ENCODE measurements at regions not wholly inside any gene's neighbourhood (a gene's known extent, or its start where the extent isn't known, plus 50 kb on each side); places are given as distances from the start of the nearest gene placed in this dataset.
A peak's percentile ranks its signal among the peaks of the same experiment; 100 is the strongest.

GRCh38 chr15:46409841-46410301 lies 775.0 kb downstream of the SQOR start:
- no peaks in the 10 kb centered on the region for H3K9me3 ChIP-seq (replicated peaks; ENCODE audit: control insufficient read depth, low read depth, low read length)
- H3K36me3 ChIP-seq (ENCODE audit: control insufficient read depth, insufficient read depth, low read length) = no peaks in the 10 kb centered on the region
- no peaks in the 10 kb centered on the region for H3K4me1 ChIP-seq (ENCODE audit: control insufficient read depth, insufficient read depth, low read length)
- no peaks in the 10 kb centered on the region for H3K27me3 ChIP-seq (ENCODE audit: control insufficient read depth, insufficient read depth, low read length)
- no peak for DNase-seq
- no peak overlapping the region for H3K27ac ChIP-seq (ENCODE audit: low read length)
- 80% methylated on average over 1 of the region's 4 CpGs for WGBS (ENCODE audit: insufficient coverage)
- no peak overlapping the region for H3K4me3 ChIP-seq (ENCODE audit: low read length)

- no peaks in the 10 kb centered on the region for H3K27me3 ChIP-seq (ENCODE audit: control insufficient read depth, insufficient read depth, low read length)
- WGBS (ENCODE audit: insufficient coverage) = 60% methylated on average over 1 of the region's 2 CpGs
- DNase-seq = no peak
- H3K9me3 ChIP-seq (replicated peaks; ENCODE audit: control insufficient read depth, low read depth, low read length) = no peaks in the 10 kb centered on the region
- no peak overlapping the region for H3K27ac ChIP-seq (ENCODE audit: low read length)
- no peak overlapping the region for H3K4me3 ChIP-seq (ENCODE audit: low read length)
- H3K4me1 ChIP-seq (ENCODE audit: control insufficient read depth, insufficient read depth, low read length) = no peaks in the 10 kb centered on the region
- no peaks in the 10 kb centered on the region for H3K36me3 ChIP-seq (ENCODE audit: control insufficient read depth, insufficient read depth, low read length)
Observed at GRCh38 chr15:46410705-46411104, 775.9 kb downstream of the SQOR start.

GRCh38 chr15:46411900-46412299 lies 777.1 kb downstream of the SQOR start:
- H3K27me3 ChIP-seq (ENCODE audit: control insufficient read depth, insufficient read depth, low read length) = no peaks in the 10 kb centered on the region
- WGBS (ENCODE audit: insufficient coverage) = 80% methylated on average over 1 of the region's 2 CpGs
- no peaks in the 10 kb centered on the region for H3K9me3 ChIP-seq (replicated peaks; ENCODE audit: control insufficient read depth, low read depth, low read length)
- H3K4me3 ChIP-seq (ENCODE audit: low read length) = no peak overlapping the region
- DNase-seq = no peak
- H3K27ac ChIP-seq (ENCODE audit: low read length) = no peak overlapping the region
- H3K36me3 ChIP-seq (ENCODE audit: control insufficient read depth, insufficient read depth, low read length) = no peaks in the 10 kb centered on the region
- no peaks in the 10 kb centered on the region for H3K4me1 ChIP-seq (ENCODE audit: control insufficient read depth, insufficient read depth, low read length)

GRCh38 chr15:46413799-46414198 lies 779.0 kb downstream of the SQOR start:
- no peaks in the 10 kb centered on the region for H3K27me3 ChIP-seq (ENCODE audit: control insufficient read depth, insufficient read depth, low read length)
- no peaks in the 10 kb centered on the region for H3K36me3 ChIP-seq (ENCODE audit: control insufficient read depth, insufficient read depth, low read length)
- no peak overlapping the region for H3K27ac ChIP-seq (ENCODE audit: low read length)
- no peaks in the 10 kb centered on the region for H3K9me3 ChIP-seq (replicated peaks; ENCODE audit: control insufficient read depth, low read depth, low read length)
- no peak for DNase-seq
- no peaks in the 10 kb centered on the region for H3K4me1 ChIP-seq (ENCODE audit: control insufficient read depth, insufficient read depth, low read length)
- no CpG with 5 or more reads among the region's 1 CpG for WGBS (ENCODE audit: insufficient coverage)
- H3K4me3 ChIP-seq (ENCODE audit: low read length) = no peak overlapping the region

- no peaks in the 10 kb centered on the region for H3K27me3 ChIP-seq (ENCODE audit: control insufficient read depth, insufficient read depth, low read length)
- no CpG with 5 or more reads among the region's 1 CpG for WGBS (ENCODE audit: insufficient coverage)
- no peak overlapping the region for H3K27ac ChIP-seq (ENCODE audit: low read length)
- no peak overlapping the region for H3K4me3 ChIP-seq (ENCODE audit: low read length)
- no peaks in the 10 kb centered on the region for H3K9me3 ChIP-seq (replicated peaks; ENCODE audit: control insufficient read depth, low read depth, low read length)
- no peaks in the 10 kb centered on the region for H3K36me3 ChIP-seq (ENCODE audit: control insufficient read depth, insufficient read depth, low read length)
- peak; percentile 74 for DNase-seq
- H3K4me1 ChIP-seq (ENCODE audit: control insufficient read depth, insufficient read depth, low read length) = no peaks in the 10 kb centered on the region
Observed at GRCh38 chr15:46416544-46416943, 781.7 kb downstream of the SQOR start.

GRCh38 chr15:46420990-46421389 lies 786.2 kb downstream of the SQOR start:
- no peaks in the 10 kb centered on the region for H3K27me3 ChIP-seq (ENCODE audit: control insufficient read depth, insufficient read depth, low read length)
- H3K9me3 ChIP-seq (replicated peaks; ENCODE audit: control insufficient read depth, low read depth, low read length) = peaks cover 7% of the 10 kb centered on the region
- no peaks in the 10 kb centered on the region for H3K36me3 ChIP-seq (ENCODE audit: control insufficient read depth, insufficient read depth, low read length)
- no peak overlapping the region for H3K27ac ChIP-seq (ENCODE audit: low read length)
- H3K4me3 ChIP-seq (ENCODE audit: low read length) = no peak overlapping the region
- H3K4me1 ChIP-seq (ENCODE audit: control insufficient read depth, insufficient read depth, low read length) = no peaks in the 10 kb centered on the region
- no CpG with 5 or more reads among the region's 1 CpG for WGBS (ENCODE audit: insufficient coverage)
- DNase-seq = peak; percentile 45

- Histone ChIP-seq H3K4me1 (ENCODE audit: control insufficient read depth, insufficient read depth, low read length) (no peaks in the 10 kb centered on the region), H3K27me3 (ENCODE audit: control insufficient read depth, insufficient read depth, low read length) (no peaks in the 10 kb centered on the region), H3K27ac (ENCODE audit: low read length) (no peak overlapping the region), H3K4me3 (ENCODE audit: low read length) (no peak overlapping the region), H3K9me3 (replicated peaks; ENCODE audit: control insufficient read depth, low read depth, low read length) (no peaks in the 10 kb centered on the region), H3K36me3 (ENCODE audit: control insufficient read depth, insufficient read depth, low read length) (no peaks in the 10 kb centered on the region)
- DNase-seq = peak; percentile 17
- 26% methylated on average over 2 of the region's 4 CpGs for WGBS (ENCODE audit: insufficient coverage)
Observed at GRCh38 chr15:46441294-46442062, 806.6 kb downstream of the SQOR start.

GRCh38 chr15:46442184-46442583 lies 807.4 kb downstream of the SQOR start:
- 55% methylated on average over 5 of the region's 5 CpGs for whole genome bisulfite sequencing (ENCODE audit: insufficient coverage)
- no peak overlapping the region for H3K4me3 ChIP-seq (ENCODE audit: low read length)
- H3K4me1 ChIP-seq (ENCODE audit: control insufficient read depth, insufficient read depth, low read length) = no peaks in the 10 kb centered on the region
- H3K27me3 ChIP-seq (ENCODE audit: control insufficient read depth, insufficient read depth, low read length) = no peaks in the 10 kb centered on the region
- no peaks in the 10 kb centered on the region for H3K9me3 ChIP-seq (replicated peaks; ENCODE audit: control insufficient read depth, low read depth, low read length)
- no peaks in the 10 kb centered on the region for H3K36me3 ChIP-seq (ENCODE audit: control insufficient read depth, insufficient read depth, low read length)
- DNase-seq = no peak
- H3K27ac ChIP-seq (ENCODE audit: low read length) = no peak overlapping the region

GRCh38 chr15:46442901-46443590 lies 808.2 kb downstream of the SQOR start:
- Histone ChIP-seq H3K27me3 (ENCODE audit: control insufficient read depth, insufficient read depth, low read length) (no peaks in the 10 kb centered on the region), H3K4me3 (ENCODE audit: low read length) (no peak overlapping the region), H3K9me3 (replicated peaks; ENCODE audit: control insufficient read depth, low read depth, low read length) (no peaks in the 10 kb centered on the region), H3K4me1 (ENCODE audit: control insufficient read depth, insufficient read depth, low read length) (no peaks in the 10 kb centered on the region), H3K27ac (ENCODE audit: low read length) (no peak overlapping the region), H3K36me3 (ENCODE audit: control insufficient read depth, insufficient read depth, low read length) (no peaks in the 10 kb centered on the region)
- no peak for DNase-seq
- WGBS (ENCODE audit: insufficient coverage) = no CpG with 5 or more reads among the region's 1 CpG

GRCh38 chr15:46450112-46450809 lies 815.4 kb downstream of the SQOR start:
- no peaks in the 10 kb centered on the region for H3K4me1 ChIP-seq (ENCODE audit: control insufficient read depth, insufficient read depth, low read length)
- no peaks in the 10 kb centered on the region for H3K36me3 ChIP-seq (ENCODE audit: control insufficient read depth, insufficient read depth, low read length)
- H3K27ac ChIP-seq (ENCODE audit: low read length) = no peak overlapping the region
- WGBS (ENCODE audit: insufficient coverage) = 85% methylated on average over 4 of the region's 7 CpGs
- H3K27me3 ChIP-seq (ENCODE audit: control insufficient read depth, insufficient read depth, low read length) = no peaks in the 10 kb centered on the region
- DNase-seq = no peak
- H3K4me3 ChIP-seq (ENCODE audit: low read length) = no peak overlapping the region
- H3K9me3 ChIP-seq (replicated peaks; ENCODE audit: control insufficient read depth, low read depth, low read length) = no peaks in the 10 kb centered on the region

Measured in muscle of leg (tissue), 3 donors.